Esophagus muscularis mucosa (tissue), 4 donors: ENCODE measurements at regions not wholly inside any gene's neighbourhood (a gene's known extent, or its start where the extent isn't known, plus 50 kb on each side); places are given as distances from the start of the nearest gene placed in this dataset.

ENCODE experiments used
- CTCF ChIP-seq, 3 experiments: fragments of 200-600 bp in 2 of 3; fragments of 450-650 bp in 1 of 3; sonication (generic) in 2 of 3; IDR thresholded peaks; one replicate each; pipeline ENCODE4 v1.5.1; 2017 to 2019; ENCODE audit warnings: antibody characterized with exemption in 3 of 3, mild to moderate bottlenecking in 2 of 3, moderate library complexity in 1 of 3
- EP300 ChIP-seq: sonication (generic); formaldehyde crosslinking; IDR thresholded peaks from one replicate; pipeline ENCODE4 v1.6.1; 2017; ENCODE audit warnings: antibody characterized with exemption
- POLR2AphosphoS5 ChIP-seq, 2 donors: sonication (generic); formaldehyde crosslinking; IDR thresholded peaks; one replicate each; pipeline ENCODE4 v1.6.1; 2017; ENCODE audit warnings: antibody characterized with exemption in 2 of 2

DNA sequence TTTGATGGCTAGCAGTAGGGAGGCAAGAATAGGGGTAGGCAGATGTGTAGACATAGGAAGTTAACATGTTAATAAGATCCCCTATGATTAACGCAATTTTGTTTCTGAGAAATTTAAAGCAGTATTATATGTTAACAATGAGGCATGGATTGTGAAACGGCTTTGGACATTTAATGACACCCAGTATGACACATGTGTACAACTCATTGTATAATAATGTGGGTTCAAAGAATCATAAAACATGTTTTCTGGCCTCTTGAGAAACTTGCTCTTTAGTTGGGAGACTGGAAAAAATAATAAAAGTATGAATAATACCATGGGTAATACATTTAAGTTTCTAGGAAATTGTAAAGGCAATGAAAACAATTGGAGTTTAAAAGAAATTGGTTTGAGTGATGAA, 332.1 kb upstream of the CDH20 start:
- TF ChIP-seq CTCF (IDR thresholded peaks at IDR 0.05), result no peak
- no peak for TF ChIP-seq EP300
- TF ChIP-seq POLR2AphosphoS5 (IDR thresholded peaks at IDR 0.05), result no peak
